ENCODE measurements at regions not wholly inside any gene's neighbourhood (a gene's known extent, or its start where the extent isn't known, plus 50 kb on each side); places are given as distances from the start of the nearest gene placed in this dataset.
"Not testable (repeated sequence)": the region's sequence is repeated elsewhere in the genome, so short reads cannot be mapped to it uniquely, and the experiment has no call there.

DNA sequence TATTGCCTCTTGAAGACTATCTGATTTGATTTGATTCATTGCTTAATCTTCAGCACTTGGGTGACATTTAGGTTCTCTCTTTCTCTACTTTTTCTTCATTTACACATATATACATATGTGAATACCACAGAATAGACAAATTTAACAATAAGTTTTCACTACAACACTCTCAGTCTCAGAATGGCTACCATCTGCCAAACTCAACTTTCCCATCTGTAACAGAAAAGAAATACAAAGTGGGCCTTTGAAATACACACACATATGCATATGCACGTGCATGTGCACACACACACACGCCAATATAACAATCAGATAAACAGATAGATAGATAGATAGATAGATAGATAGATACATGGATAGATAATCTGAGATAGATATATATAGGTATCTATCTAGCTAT, 762.8 kb upstream of the NUDT12 start:
- Histone ChIP-seq H3K27ac (ENCODE audit: low read depth, low read length) (no peak overlapping the region), H3K36me3 (ENCODE audit: control insufficient read depth in 1 of 2, insufficient read depth in 2 of 2, low read length in 2 of 2) (no peaks in the 10 kb centered on the region), H2AFZ (ENCODE audit: low read depth, low read length, poor library complexity, severe bottlenecking) (no peak overlapping the region), H4K20me1 (ENCODE audit: insufficient read depth) (no peaks in the 10 kb centered on the region), H3K27me3 (ENCODE audit: insufficient read depth, low read length) (no peaks in the 10 kb centered on the region), H3K79me2 (ENCODE audit: insufficient read depth, low read length) (no peaks in the 10 kb centered on the region), H3K4me1 (ENCODE audit: control insufficient read depth in 1 of 2, insufficient read depth in 2 of 2, low read length in 2 of 2) (no peaks in the 10 kb centered on the region), H3K9me2 (ENCODE audit: insufficient read depth) (peaks cover 2% of the 10 kb centered on the region; the same call in 1 of the 2 replicates), H3K9me3 (ENCODE audit: control insufficient read depth in 1 of 2, insufficient read depth in 1 of 2, low read depth in 1 of 2, low read length in 2 of 2) (no peaks in the 10 kb centered on the region), H3K4me2 (ENCODE audit: low read length) (no peak overlapping the region), H3K4me3 (replicated peaks in 1 of 2; ENCODE audit: low read depth in 1 of 2, low read length in 2 of 2) (no peak overlapping the region), H3K9ac (ENCODE audit: low read length) (no peak overlapping the region)
- POLR2A ChIA-PET, result no interaction called here
- TF ChIP-seq SRF (IDR thresholded peaks at IDR 0.05; ENCODE audit: low read depth), result no peak
- no peak for TF ChIP-seq JUND (IDR thresholded peaks at IDR 0.05)
- no peak for TF ChIP-seq ZNF274 (IDR thresholded peaks at IDR 0.05; ENCODE audit: low read depth, low read length)
- no peak for TF ChIP-seq POLR2AphosphoS5 (IDR thresholded peaks at IDR 0.05; ENCODE audit: low read depth, low read length)
- TF ChIP-seq EGR1 (IDR thresholded peaks at IDR 0.05; ENCODE audit: low read depth), result no peak
- TF ChIP-seq CTCF (IDR thresholded peaks at IDR 0.05 in 2 of 3, conservative IDR thresholded peaks at IDR 0.05 in 1 of 3; ENCODE audit: borderline replicate concordance in 1 of 3, insufficient read depth in 1 of 3, low read depth in 2 of 3, low read length in 2 of 3), result no peak
- TF ChIP-seq, protein P1, sequence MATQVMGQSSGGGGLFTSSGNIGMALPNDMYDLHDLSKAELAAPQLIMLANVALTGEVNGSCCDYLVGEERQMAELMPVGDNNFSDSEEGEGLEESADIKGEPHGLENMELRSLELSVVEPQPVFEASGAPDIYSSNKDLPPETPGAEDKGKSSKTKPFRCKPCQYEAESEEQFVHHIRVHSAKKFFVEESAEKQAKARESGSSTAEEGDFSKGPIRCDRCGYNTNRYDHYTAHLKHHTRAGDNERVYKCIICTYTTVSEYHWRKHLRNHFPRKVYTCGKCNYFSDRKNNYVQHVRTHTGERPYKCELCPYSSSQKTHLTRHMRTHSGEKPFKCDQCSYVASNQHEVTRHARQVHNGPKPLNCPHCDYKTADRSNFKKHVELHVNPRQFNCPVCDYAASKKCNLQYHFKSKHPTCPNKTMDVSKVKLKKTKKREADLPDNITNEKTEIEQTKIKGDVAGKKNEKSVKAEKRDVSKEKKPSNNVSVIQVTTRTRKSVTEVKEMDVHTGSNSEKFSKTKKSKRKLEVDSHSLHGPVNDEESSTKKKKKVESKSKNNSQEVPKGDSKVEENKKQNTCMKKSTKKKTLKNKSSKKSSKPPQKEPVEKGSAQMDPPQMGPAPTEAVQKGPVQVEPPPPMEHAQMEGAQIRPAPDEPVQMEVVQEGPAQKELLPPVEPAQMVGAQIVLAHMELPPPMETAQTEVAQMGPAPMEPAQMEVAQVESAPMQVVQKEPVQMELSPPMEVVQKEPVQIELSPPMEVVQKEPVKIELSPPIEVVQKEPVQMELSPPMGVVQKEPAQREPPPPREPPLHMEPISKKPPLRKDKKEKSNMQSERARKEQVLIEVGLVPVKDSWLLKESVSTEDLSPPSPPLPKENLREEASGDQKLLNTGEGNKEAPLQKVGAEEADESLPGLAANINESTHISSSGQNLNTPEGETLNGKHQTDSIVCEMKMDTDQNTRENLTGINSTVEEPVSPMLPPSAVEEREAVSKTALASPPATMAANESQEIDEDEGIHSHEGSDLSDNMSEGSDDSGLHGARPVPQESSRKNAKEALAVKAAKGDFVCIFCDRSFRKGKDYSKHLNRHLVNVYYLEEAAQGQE (IDR thresholded peaks at IDR 0.05; ENCODE audit: low read depth), result no peak
- no peak for TF ChIP-seq ZBTB33 (IDR thresholded peaks at IDR 0.05; ENCODE audit: extremely low read depth, insufficient replicate concordance, low read length)
- TF ChIP-seq, protein P2, sequence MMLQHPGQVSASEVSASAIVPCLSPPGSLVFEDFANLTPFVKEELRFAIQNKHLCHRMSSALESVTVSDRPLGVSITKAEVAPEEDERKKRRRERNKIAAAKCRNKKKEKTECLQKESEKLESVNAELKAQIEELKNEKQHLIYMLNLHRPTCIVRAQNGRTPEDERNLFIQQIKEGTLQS (IDR thresholded peaks at IDR 0.05), result no peak
- no peak for TF ChIP-seq SP1 (IDR thresholded peaks at IDR 0.05; ENCODE audit: low read depth)
- TF ChIP-seq CBX3 (IDR thresholded peaks at IDR 0.05; ENCODE audit: low read depth), result no peak
- no peak for TF ChIP-seq CEBPB (IDR thresholded peaks at IDR 0.05; ENCODE audit: low read depth)
- ATAC-seq (no peak), DNase-seq (ENCODE audit: low read depth, low spot score) (no peak)
- no TSS peak for BruUV-seq (replicated peaks)
- CTCF ChIA-PET, result no interaction called here
- RAD21 ChIA-PET (ENCODE audit: low non-redundant PET in 1 of 2, low total read pairs in 2 of 2, uncharacterized antibody in 2 of 2, unreplicated experiment in 2 of 2), result no interaction called here
- intact Hi-C loops (cut with micrococcal nuclease), result no loop called here

- H3K9ac ChIP-seq (ENCODE audit: low read length); H3K27ac ChIP-seq (ENCODE audit: low read depth, low read length); H3K9me2 ChIP-seq (ENCODE audit: insufficient read depth); H2AFZ ChIP-seq (ENCODE audit: low read depth, low read length, poor library complexity, severe bottlenecking); BruUV-seq (replicated peaks); H3K36me3 ChIP-seq (ENCODE audit: control insufficient read depth in 1 of 2, insufficient read depth in 2 of 2, low read length in 2 of 2); H3K9me3 ChIP-seq (ENCODE audit: control insufficient read depth in 1 of 2, insufficient read depth in 1 of 2, low read depth in 1 of 2, low read length in 2 of 2); intact Hi-C loops (cut with micrococcal nuclease); H3K4me1 ChIP-seq (ENCODE audit: control insufficient read depth in 1 of 2, insufficient read depth in 2 of 2, low read length in 2 of 2); DNase-seq (ENCODE audit: low read depth, low spot score); H4K20me1 ChIP-seq (ENCODE audit: insufficient read depth); RAD21 ChIA-PET (ENCODE audit: low non-redundant PET in 1 of 2, low total read pairs in 2 of 2, uncharacterized antibody in 2 of 2, unreplicated experiment in 2 of 2); H3K27me3 ChIP-seq (ENCODE audit: insufficient read depth, low read length); H3K4me2 ChIP-seq (ENCODE audit: low read length); H3K79me2 ChIP-seq (ENCODE audit: insufficient read depth, low read length); POLR2A ChIA-PET; ATAC-seq; CTCF ChIA-PET; H3K4me3 ChIP-seq (replicated peaks in 1 of 2; ENCODE audit: low read depth in 1 of 2, low read length in 2 of 2): not testable (repeated sequence)
Observed at GRCh38 chr5:104316676-104317075, 754.1 kb upstream of the NUDT12 start.

Data from HCT116 (cell line).